OCI-LY1 (cell line): ENCODE measurements at regions not wholly inside any gene's neighbourhood (a gene's known extent, or its start where the extent isn't known, plus 50 kb on each side); places are given as distances from the start of the nearest gene placed in this dataset.

Experiments
- CTCF ChIP-seq: fragments of 200-600 bp; sonication (generic), shearing (Covaris generic); IDR thresholded peaks from 2 replicates; pipeline ENCODE4 v1.5.1; 2017; ENCODE audit warnings: mild to moderate bottlenecking, antibody characterized with exemption, low read length, moderate library complexity, mixed read lengths
- EZH2 ChIP-seq: fragments of 200-600 bp; sonication (generic), shearing (Covaris generic); IDR thresholded peaks from 2 replicates; pipeline ENCODE4 v1.8.0; 2017; ENCODE audit warnings: borderline replicate concordance, mixed run types, mild to moderate bottlenecking, antibody characterized with exemption, low read length, moderate library complexity, mixed read lengths

GRCh38 chr5:176732306-176732705 is 78.1 kb upstream of the UNC5A start:
- no peak for TF ChIP-seq CTCF
- no peak for TF ChIP-seq EZH2
